RWPE1 (cell line): ENCODE measurements at regions not wholly inside any gene's neighbourhood (a gene's known extent, or its start where the extent isn't known, plus 50 kb on each side); places are given as distances from the start of the nearest gene placed in this dataset.

Source experiments
- CTCF ChIA-PET: fragments of 350-600 bp; sonication (Branson Sonifier 250); formaldehyde crosslinking; extraction: SDS; loops from one replicate; lab custom pipeline; 2021; lab: Yijun Ruan, JAX
- POLR2A ChIA-PET: fragments of 400-600 bp; formaldehyde crosslinking; extraction: SDS; loops from one replicate; lab custom pipeline; 2020; ENCODE audit warnings: antibody characterized with exemption; ENCODE audit not compliant: low non-redundant PET; lab: Yijun Ruan, JAX
- DNase-seq: peaks from one replicate; pipeline ENCODE4 v3.0.0; 2012; ENCODE audit warnings: low spot score
- H3K27ac ChIP-seq: fragments of 450-650 bp; 2 replicates; pipeline ENCODE4 v1.5.1; 2017
- CTCF ChIP-seq: fragments of 450-650 bp; conservative IDR thresholded peaks from 2 replicates; pipeline ENCODE4 v1.5.1; 2017; ENCODE audit warnings: low read depth, mild to moderate bottlenecking

GRCh38 chr17:6322316-6322715 is 112.6 kb downstream of the AIPL1 start:
- no peak for TF ChIP-seq CTCF
- ChIA-PET CTCF (interaction anchor here (0.7 kb wide), 1 partner anchor 736 kb away, joined by 3 read pairs; no protein-coding TSS in a partner anchor), POLR2A (no interaction called here)
- H3K27ac ChIP-seq = no peak overlapping the region
- no peak for DNase-seq

- DNase-seq = no peak
- no peak overlapping the region for H3K27ac ChIP-seq
- CTCF ChIA-PET = interaction anchor here (0.7 kb wide), 1 partner anchor 909 kb away, joined by 5 read pairs; no protein-coding TSS in a partner anchor
- TF ChIP-seq CTCF = no peak
- POLR2A ChIA-PET = no interaction called here
Measured at GRCh38 chr17:6314311-6314710, 120.6 kb downstream of the AIPL1 start.

GRCh38 chr17:6313835-6314234 is 121.1 kb downstream of the AIPL1 start:
- CTCF ChIA-PET = no interaction called here
- H3K27ac ChIP-seq = no peak overlapping the region
- POLR2A ChIA-PET = no interaction called here
- no peak for DNase-seq
- TF ChIP-seq CTCF = no peak

GRCh38 chr17:6306820-6307219 is 128.1 kb downstream of the AIPL1 start:
- no peak for DNase-seq
- H3K27ac ChIP-seq = no peak overlapping the region
- ChIA-PET CTCF (interaction anchor here (0.6 to 0.8 kb wide), 2 partner anchors 102 to 115 kb away, joined by 3 read pairs; no protein-coding TSS in a partner anchor), POLR2A (no interaction called here)
- TF ChIP-seq CTCF = no peak

- no peak for TF ChIP-seq CTCF
- no peak for DNase-seq
- CTCF ChIA-PET = no interaction called here
- POLR2A ChIA-PET = no interaction called here
- H3K27ac ChIP-seq = no peak overlapping the region
Measured at GRCh38 chr17:6305613-6306360, 129.1 kb downstream of the AIPL1 start.

GRCh38 chr17:6304894-6305612 is 129.9 kb downstream of the AIPL1 start:
- no peak for DNase-seq
- no peak for TF ChIP-seq CTCF
- ChIA-PET CTCF (no interaction called here), POLR2A (no interaction called here)
- H3K27ac ChIP-seq = no peak overlapping the region
